ENCODE measurements at regions not wholly inside any gene's neighbourhood (a gene's known extent, or its start where the extent isn't known, plus 50 kb on each side); places are given as distances from the start of the nearest gene placed in this dataset.

GRCh38 chr10:44015702-44016500 is 367.2 kb upstream of the ZNF32 start:
- TF ChIP-seq, protein P1, sequence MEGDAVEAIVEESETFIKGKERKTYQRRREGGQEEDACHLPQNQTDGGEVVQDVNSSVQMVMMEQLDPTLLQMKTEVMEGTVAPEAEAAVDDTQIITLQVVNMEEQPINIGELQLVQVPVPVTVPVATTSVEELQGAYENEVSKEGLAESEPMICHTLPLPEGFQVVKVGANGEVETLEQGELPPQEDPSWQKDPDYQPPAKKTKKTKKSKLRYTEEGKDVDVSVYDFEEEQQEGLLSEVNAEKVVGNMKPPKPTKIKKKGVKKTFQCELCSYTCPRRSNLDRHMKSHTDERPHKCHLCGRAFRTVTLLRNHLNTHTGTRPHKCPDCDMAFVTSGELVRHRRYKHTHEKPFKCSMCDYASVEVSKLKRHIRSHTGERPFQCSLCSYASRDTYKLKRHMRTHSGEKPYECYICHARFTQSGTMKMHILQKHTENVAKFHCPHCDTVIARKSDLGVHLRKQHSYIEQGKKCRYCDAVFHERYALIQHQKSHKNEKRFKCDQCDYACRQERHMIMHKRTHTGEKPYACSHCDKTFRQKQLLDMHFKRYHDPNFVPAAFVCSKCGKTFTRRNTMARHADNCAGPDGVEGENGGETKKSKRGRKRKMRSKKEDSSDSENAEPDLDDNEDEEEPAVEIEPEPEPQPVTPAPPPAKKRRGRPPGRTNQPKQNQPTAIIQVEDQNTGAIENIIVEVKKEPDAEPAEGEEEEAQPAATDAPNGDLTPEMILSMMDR (IDR thresholded peaks at IDR 0.05; ENCODE audit: low read length), result no peak
- TF ChIP-seq EZH2 (optimal IDR thresholded peaks at IDR 0.05; ENCODE audit: low read depth, low read length), result no peak
